ENCODE measurements at regions not wholly inside any gene's neighbourhood (a gene's known extent, or its start where the extent isn't known, plus 50 kb on each side); places are given as distances from the start of the nearest gene placed in this dataset.

GRCh38 chr1:59230622-59231021, 66.3 kb upstream of the FGGY start:
- no peak for TF ChIP-seq CTCF (IDR thresholded peaks at IDR 0.05; ENCODE audit: low read depth, low read length)
- TF ChIP-seq POLR2A (IDR thresholded peaks at IDR 0.05; ENCODE audit: extremely low read depth, insufficient read length), result no peak
- TF ChIP-seq MAX (IDR thresholded peaks at IDR 0.05; ENCODE audit: low read depth, low read length), result no peak
- no peak for TF ChIP-seq MYC (IDR thresholded peaks at IDR 0.05; ENCODE audit: low read depth, low read length)

All from NB4 (cell line).